GM23338 (cell line): ENCODE measurements at regions not wholly inside any gene's neighbourhood (a gene's known extent, or its start where the extent isn't known, plus 50 kb on each side); places are given as distances from the start of the nearest gene placed in this dataset.

ENCODE experiments used
- EZH2phosphoT487 ChIP-seq: fragments of 200-600 bp; sonication (generic); IDR thresholded peaks from one replicate; pipeline ENCODE4 v1.8.1; 2018; ENCODE audit warnings: antibody characterized with exemption; ENCODE audit not compliant: unreplicated experiment
- ZNF114 ChIP-seq: fragments of 250-450 bp; sonication (Bioruptor Pico); IDR thresholded peaks from 2 replicates; pipeline ENCODE4 v1.5.0; 2020; ENCODE audit warnings: mild to moderate bottlenecking, moderate library complexity
- ZNF331 ChIP-seq: fragments of 250-450 bp; sonication (Bioruptor Pico); IDR thresholded peaks from 2 replicates; pipeline ENCODE4 v1.5.0; 2020; ENCODE audit warnings: low read depth, mild to moderate bottlenecking, moderate library complexity
- TF ChIP-seq, protein P1 (sequence below): fragments of 250-450 bp; sonication (Bioruptor Pico); IDR thresholded peaks from 2 replicates; pipeline ENCODE4 v1.5.0; 2020; ENCODE audit warnings: mild to moderate bottlenecking, moderate library complexity
- TF ChIP-seq, protein P2 (sequence below), 2 experiments: fragments of 200-600 bp in 1 of 2; sonication (generic) in 1 of 2; conservative IDR thresholded peaks; 2 replicates each; pipeline versions ENCODE4 v1.5.1 to v1.6.1; 2016 to 2017; ENCODE audit warnings: antibody characterized with exemption in 2 of 2, low read depth in 2 of 2, mild to moderate bottlenecking in 2 of 2, moderate library complexity in 1 of 2
- TF ChIP-seq, protein P3 (sequence below): IDR thresholded peaks from 2 replicates; pipeline ENCODE4 v1.6.1; 2016; ENCODE audit warnings: antibody characterized with exemption

DNA sequence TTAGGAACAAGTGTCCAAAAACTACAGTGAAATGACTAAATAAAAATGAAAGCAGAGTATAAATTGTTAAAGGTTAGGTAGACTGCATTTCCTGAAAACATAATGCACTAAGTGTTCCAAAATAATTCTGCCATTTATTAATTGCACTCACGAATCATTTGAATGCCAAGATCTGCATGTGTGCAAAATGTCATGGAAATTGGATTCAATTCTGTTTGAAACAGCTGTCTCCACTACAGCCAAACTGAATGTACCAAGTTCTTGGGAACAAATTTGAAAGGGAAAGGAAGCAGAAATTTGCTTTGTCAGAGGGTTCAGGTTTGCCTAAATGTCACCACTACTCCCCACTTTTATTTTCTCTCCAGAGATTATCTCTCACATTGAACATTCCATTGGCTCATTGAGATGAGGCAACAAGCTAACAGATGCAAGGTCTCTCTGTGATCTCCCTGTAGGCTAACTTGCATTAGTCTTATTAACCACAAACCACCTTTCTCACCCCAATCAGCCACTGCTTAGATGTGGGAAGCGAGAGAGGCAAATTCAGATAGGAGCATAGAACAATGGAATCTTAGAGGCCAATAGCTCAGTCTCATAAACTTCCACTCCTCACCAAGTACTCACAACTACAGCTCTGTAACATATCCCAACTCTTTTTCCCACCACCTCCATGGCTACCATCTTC, 226.6 kb downstream of the KDR start (continued):
- TF ChIP-seq, protein P1, sequence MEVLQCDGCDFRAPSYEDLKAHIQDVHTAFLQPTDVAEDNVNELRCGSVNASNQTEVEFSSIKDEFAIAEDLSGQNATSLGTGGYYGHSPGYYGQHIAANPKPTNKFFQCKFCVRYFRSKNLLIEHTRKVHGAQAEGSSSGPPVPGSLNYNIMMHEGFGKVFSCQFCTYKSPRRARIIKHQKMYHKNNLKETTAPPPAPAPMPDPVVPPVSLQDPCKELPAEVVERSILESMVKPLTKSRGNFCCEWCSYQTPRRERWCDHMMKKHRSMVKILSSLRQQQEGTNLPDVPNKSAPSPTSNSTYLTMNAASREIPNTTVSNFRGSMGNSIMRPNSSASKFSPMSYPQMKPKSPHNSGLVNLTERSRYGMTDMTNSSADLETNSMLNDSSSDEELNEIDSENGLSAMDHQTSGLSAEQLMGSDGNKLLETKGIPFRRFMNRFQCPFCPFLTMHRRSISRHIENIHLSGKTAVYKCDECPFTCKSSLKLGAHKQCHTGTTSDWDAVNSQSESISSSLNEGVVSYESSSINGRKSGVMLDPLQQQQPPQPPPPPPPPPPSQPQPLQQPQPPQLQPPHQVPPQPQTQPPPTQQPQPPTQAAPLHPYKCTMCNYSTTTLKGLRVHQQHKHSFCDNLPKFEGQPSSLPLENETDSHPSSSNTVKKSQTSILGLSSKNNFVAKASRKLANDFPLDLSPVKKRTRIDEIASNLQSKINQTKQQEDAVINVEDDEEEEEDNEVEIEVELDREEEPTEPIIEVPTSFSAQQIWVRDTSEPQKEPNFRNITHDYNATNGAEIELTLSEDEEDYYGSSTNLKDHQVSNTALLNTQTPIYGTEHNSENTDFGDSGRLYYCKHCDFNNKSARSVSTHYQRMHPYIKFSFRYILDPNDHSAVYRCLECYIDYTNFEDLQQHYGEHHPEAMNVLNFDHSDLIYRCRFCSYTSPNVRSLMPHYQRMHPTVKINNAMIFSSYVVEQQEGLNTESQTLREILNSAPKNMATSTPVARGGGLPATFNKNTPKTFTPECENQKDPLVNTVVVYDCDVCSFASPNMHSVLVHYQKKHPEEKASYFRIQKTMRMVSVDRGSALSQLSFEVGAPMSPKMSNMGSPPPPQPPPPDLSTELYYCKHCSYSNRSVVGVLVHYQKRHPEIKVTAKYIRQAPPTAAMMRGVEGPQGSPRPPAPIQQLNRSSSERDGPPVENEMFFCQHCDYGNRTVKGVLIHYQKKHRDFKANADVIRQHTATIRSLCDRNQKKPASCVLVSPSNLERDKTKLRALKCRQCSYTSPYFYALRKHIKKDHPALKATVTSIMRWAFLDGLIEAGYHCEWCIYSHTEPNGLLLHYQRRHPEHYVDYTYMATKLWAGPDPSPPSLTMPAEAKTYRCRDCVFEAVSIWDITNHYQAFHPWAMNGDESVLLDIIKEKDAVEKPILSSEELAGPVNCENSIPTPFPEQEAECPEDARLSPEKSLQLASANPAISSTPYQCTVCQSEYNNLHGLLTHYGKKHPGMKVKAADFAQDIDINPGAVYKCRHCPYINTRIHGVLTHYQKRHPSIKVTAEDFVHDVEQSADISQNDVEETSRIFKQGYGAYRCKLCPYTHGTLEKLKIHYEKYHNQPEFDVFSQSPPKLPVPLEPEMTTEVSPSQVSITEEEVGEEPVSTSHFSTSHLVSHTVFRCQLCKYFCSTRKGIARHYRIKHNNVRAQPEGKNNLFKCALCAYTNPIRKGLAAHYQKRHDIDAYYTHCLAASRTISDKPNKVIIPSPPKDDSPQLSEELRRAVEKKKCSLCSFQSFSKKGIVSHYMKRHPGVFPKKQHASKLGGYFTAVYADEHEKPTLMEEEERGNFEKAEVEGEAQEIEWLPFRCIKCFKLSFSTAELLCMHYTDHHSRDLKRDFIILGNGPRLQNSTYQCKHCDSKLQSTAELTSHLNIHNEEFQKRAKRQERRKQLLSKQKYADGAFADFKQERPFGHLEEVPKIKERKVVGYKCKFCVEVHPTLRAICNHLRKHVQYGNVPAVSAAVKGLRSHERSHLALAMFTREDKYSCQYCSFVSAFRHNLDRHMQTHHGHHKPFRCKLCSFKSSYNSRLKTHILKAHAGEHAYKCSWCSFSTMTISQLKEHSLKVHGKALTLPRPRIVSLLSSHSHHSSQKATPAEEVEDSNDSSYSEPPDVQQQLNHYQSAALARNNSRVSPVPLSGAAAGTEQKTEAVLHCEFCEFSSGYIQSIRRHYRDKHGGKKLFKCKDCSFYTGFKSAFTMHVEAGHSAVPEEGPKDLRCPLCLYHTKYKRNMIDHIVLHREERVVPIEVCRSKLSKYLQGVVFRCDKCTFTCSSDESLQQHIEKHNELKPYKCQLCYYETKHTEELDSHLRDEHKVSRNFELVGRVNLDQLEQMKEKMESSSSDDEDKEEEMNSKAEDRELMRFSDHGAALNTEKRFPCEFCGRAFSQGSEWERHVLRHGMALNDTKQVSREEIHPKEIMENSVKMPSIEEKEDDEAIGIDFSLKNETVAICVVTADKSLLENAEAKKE (CRISPR knock-in tag), result no peak
- TF ChIP-seq, protein P2, sequence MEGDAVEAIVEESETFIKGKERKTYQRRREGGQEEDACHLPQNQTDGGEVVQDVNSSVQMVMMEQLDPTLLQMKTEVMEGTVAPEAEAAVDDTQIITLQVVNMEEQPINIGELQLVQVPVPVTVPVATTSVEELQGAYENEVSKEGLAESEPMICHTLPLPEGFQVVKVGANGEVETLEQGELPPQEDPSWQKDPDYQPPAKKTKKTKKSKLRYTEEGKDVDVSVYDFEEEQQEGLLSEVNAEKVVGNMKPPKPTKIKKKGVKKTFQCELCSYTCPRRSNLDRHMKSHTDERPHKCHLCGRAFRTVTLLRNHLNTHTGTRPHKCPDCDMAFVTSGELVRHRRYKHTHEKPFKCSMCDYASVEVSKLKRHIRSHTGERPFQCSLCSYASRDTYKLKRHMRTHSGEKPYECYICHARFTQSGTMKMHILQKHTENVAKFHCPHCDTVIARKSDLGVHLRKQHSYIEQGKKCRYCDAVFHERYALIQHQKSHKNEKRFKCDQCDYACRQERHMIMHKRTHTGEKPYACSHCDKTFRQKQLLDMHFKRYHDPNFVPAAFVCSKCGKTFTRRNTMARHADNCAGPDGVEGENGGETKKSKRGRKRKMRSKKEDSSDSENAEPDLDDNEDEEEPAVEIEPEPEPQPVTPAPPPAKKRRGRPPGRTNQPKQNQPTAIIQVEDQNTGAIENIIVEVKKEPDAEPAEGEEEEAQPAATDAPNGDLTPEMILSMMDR (conservative IDR thresholded peaks at IDR 0.05; ENCODE audit: low read depth in 2 of 2), result no peak
- no peak for TF ChIP-seq EZH2phosphoT487
- TF ChIP-seq, protein P3, sequence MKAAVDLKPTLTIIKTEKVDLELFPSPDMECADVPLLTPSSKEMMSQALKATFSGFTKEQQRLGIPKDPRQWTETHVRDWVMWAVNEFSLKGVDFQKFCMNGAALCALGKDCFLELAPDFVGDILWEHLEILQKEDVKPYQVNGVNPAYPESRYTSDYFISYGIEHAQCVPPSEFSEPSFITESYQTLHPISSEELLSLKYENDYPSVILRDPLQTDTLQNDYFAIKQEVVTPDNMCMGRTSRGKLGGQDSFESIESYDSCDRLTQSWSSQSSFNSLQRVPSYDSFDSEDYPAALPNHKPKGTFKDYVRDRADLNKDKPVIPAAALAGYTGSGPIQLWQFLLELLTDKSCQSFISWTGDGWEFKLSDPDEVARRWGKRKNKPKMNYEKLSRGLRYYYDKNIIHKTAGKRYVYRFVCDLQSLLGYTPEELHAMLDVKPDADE, result no peak
- TF ChIP-seq ZNF331 (CRISPR knock-in tag), result no peak
- TF ChIP-seq ZNF114 (CRISPR knock-in tag), result no peak
